GM23248 (cell line): ENCODE measurements at regions not wholly inside any gene's neighbourhood (a gene's known extent, or its start where the extent isn't known, plus 50 kb on each side); places are given as distances from the start of the nearest gene placed in this dataset.

Source experiments
- DNase-seq: peaks from one replicate; pipeline ENCODE4 v3.0.0-alpha.2; 2015
- H2AFZ ChIP-seq: fragments of 200-600 bp; sonication (generic); 2 replicates; pipeline ENCODE4 v1.6.1; 2016; ENCODE audit warnings: antibody characterized with exemption
- H3F3A ChIP-seq: fragments of 200-600 bp; sonication (generic); 2 replicates; pipeline ENCODE4 v1.6.1; 2016; ENCODE audit warnings: mild to moderate bottlenecking, antibody characterized with exemption, mixed run types; ENCODE audit not compliant: insufficient read depth
- H3K27ac ChIP-seq: fragments of 200-600 bp; sonication (generic); 2 replicates; pipeline ENCODE4 v1.5.1; 2016; ENCODE audit warnings: mild to moderate bottlenecking
- H3K27me3 ChIP-seq: fragments of 200-600 bp; sonication (generic); replicated peaks from 2 replicates; pipeline ENCODE4 v1.6.1; 2016; ENCODE audit warnings: mild to moderate bottlenecking; ENCODE audit not compliant: insufficient read depth
- H3K36me3 ChIP-seq: fragments of 200-600 bp; sonication (generic); 2 replicates; pipeline ENCODE4 v1.6.1; 2016; ENCODE audit warnings: low read depth, mild to moderate bottlenecking
- H3K4me1 ChIP-seq: fragments of 200-600 bp; sonication (generic); 2 replicates; pipeline ENCODE4 v1.6.1; 2016; ENCODE audit warnings: mild to moderate bottlenecking; ENCODE audit not compliant: insufficient read depth
- H3K4me2 ChIP-seq: fragments of 200-600 bp; sonication (generic); one replicate; pipeline ENCODE4 v1.6.1; 2016; ENCODE audit warnings: mild to moderate bottlenecking; ENCODE audit not compliant: unreplicated experiment
- H3K4me3 ChIP-seq: fragments of 200-600 bp; sonication (generic); 2 replicates; pipeline ENCODE4 v1.5.1; 2016; ENCODE audit warnings: mild to moderate bottlenecking
- H3K79me2 ChIP-seq: fragments of 200-600 bp; sonication (generic); 2 replicates; pipeline ENCODE4 v1.6.1; 2016; ENCODE audit warnings: mild to moderate bottlenecking; ENCODE audit not compliant: insufficient read depth
- H3K9ac ChIP-seq: fragments of 200-600 bp; sonication (generic); 2 replicates; pipeline ENCODE4 v1.6.1; 2016; ENCODE audit warnings: mild to moderate bottlenecking
- H3K9me2 ChIP-seq: fragments of 200-600 bp; sonication (generic); 2 replicates; pipeline ENCODE4 v1.6.1; 2016; ENCODE audit warnings: mixed run types, mild to moderate bottlenecking, moderate library complexity; ENCODE audit not compliant: insufficient read depth
- H3K9me3 ChIP-seq: fragments of 200-600 bp; sonication (generic); one replicate; pipeline ENCODE4 v1.6.1; 2017; ENCODE audit warnings: low read depth
- H4K20me1 ChIP-seq: fragments of 200-600 bp; sonication (generic); 2 replicates; pipeline ENCODE4 v1.6.0; 2016; ENCODE audit not compliant: insufficient read depth
- EZH2 ChIP-seq: fragments of 200-600 bp; sonication (generic); IDR thresholded peaks from 2 replicates; pipeline ENCODE4 v1.6.1; 2018; ENCODE audit warnings: antibody characterized with exemption, mild to moderate bottlenecking; ENCODE audit not compliant: insufficient read depth, poor library complexity, severe bottlenecking
- EZH2phosphoT487 ChIP-seq: fragments of 200-600 bp; sonication (generic); IDR thresholded peaks from 2 replicates; pipeline ENCODE4 v1.6.1; 2018; ENCODE audit warnings: antibody characterized with exemption, moderate library complexity, mild to moderate bottlenecking, low read depth; ENCODE audit not compliant: insufficient read depth
- WGBS, 2 experiments: methylation state at CpG; one replicate each; pipeline ENCODE4 v1.1.6; 2015 to 2017; ENCODE audit warnings: low lambda C conversion rate in 2 of 2, low coverage in 1 of 2; ENCODE audit errors: missing lambda C conversion rate in 2 of 2; 5-methylcytosine and 5-hydroxymethylcytosine counted together
- in situ Hi-C: fragments of 300-500 bp; cut with MboI; formaldehyde crosslinking; loops from 2 replicates; pipeline ENCODE4 v1.15.0; 2020

GRCh38 chr5:106380736-106381135, 1290.0 kb downstream of the EFNA5 start:
- Histone ChIP-seq H3K9ac (no peak overlapping the region), H3K27ac (no peak overlapping the region), H3K79me2 (no peaks in the 10 kb centered on the region), H3K9me2 (no peaks in the 10 kb centered on the region), H3K4me3 (no peak overlapping the region), H3K36me3 (no peaks in the 10 kb centered on the region), H2AFZ (no peak overlapping the region), H4K20me1 (no peaks in the 10 kb centered on the region), H3K4me1 (no peaks in the 10 kb centered on the region), H3F3A (no peaks in the 10 kb centered on the region), H3K9me3 (no peaks in the 10 kb centered on the region), H3K4me2 (no peak overlapping the region), H3K27me3 (peaks cover 31% of the 10 kb centered on the region; the same call in 1 of the 2 replicates)
- WGBS, 2 experiments = 18 to 50% methylated on average over 1 of the region's 1 CpG
- no peak for TF ChIP-seq EZH2phosphoT487
- no peak for TF ChIP-seq EZH2
- in situ Hi-C loops = no loop called here
- peak; percentile 25 for DNase-seq

DNA sequence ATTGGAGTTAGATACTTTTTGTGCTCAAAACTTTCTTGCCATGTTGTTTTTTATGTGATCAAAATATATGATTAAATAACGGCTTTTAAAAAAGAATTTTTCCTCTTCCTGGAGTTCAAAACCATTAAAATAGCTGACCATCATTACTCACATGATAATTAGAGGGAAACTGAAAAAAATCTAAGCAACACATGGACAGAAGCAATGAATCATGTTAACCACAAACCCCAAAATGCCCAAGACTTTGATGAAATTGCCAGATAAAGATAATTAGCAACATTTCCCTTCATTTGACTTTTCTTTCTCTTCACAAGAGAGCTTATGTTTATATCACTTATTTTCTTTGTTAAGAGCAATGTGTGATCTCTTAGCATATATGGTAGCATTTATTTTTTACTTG, 1294.2 kb downstream of the EFNA5 start:
- no peak overlapping the region for H3K4me3 ChIP-seq

DNA sequence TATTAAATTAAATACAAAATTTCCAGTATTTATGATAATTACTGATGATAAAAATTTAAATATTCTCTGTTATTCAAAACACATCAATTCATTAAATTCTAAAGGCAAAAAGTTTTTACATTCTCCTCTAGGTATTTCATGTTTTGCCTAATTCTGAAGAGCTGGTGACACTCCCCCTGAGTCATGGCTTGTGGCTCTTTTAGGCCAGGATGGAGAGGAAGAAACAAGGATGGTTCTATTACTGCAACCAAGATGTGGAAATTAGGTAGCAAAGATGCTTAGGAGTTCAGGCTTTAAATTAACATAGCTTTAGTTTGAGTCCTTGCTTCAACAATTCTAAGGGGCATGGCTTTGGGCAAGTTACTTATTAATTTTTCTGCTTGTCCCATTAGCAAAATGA, 1295.8 kb downstream of the EFNA5 start:
- Histone ChIP-seq H3K4me3 (no peak overlapping the region), H3K27me3 (peaks cover 26% of the 10 kb centered on the region; the same call in 1 of the 2 replicates), H3K36me3 (no peaks in the 10 kb centered on the region), H2AFZ (no peak overlapping the region), H3K9ac (no peak overlapping the region), H4K20me1 (no peaks in the 10 kb centered on the region), H3K79me2 (no peaks in the 10 kb centered on the region), H3K4me1 (no peaks in the 10 kb centered on the region), H3K9me2 (no peaks in the 10 kb centered on the region), H3F3A (no peaks in the 10 kb centered on the region), H3K4me2 (no peak overlapping the region), H3K27ac (no peak overlapping the region), H3K9me3 (no peaks in the 10 kb centered on the region)
- TF ChIP-seq EZH2phosphoT487 (no peak), EZH2 (no peak)
- DNase-seq = no peak
- in situ Hi-C loops = no loop called here

More for the DNA sequence above, 1294.2 kb downstream of the EFNA5 start:
- no peak overlapping the region for H3K4me2 ChIP-seq
- no peaks in the 10 kb centered on the region for H3K4me1 ChIP-seq
- 5% methylated on average over 1 of the region's 1 CpG for WGBS, 2 experiments
- H3K36me3 ChIP-seq = no peaks in the 10 kb centered on the region
- peak; percentile 2 for DNase-seq
- H3K9ac ChIP-seq = no peak overlapping the region
- H4K20me1 ChIP-seq = no peaks in the 10 kb centered on the region
- peaks cover 31% of the 10 kb centered on the region; the same call in 1 of the 2 replicates for H3K27me3 ChIP-seq
- H3K27ac ChIP-seq = no peak overlapping the region
- no peak for TF ChIP-seq EZH2
- 0 out of 2 replicates have a peak, but pooled peaks have one; percentile 48 for TF ChIP-seq EZH2phosphoT487
- H3K9me3 ChIP-seq = no peaks in the 10 kb centered on the region
- H3K79me2 ChIP-seq = no peaks in the 10 kb centered on the region
- in situ Hi-C loops = no loop called here
- H3F3A ChIP-seq = no peaks in the 10 kb centered on the region
- no peak overlapping the region for H2AFZ ChIP-seq
- no peaks in the 10 kb centered on the region for H3K9me2 ChIP-seq

DNA sequence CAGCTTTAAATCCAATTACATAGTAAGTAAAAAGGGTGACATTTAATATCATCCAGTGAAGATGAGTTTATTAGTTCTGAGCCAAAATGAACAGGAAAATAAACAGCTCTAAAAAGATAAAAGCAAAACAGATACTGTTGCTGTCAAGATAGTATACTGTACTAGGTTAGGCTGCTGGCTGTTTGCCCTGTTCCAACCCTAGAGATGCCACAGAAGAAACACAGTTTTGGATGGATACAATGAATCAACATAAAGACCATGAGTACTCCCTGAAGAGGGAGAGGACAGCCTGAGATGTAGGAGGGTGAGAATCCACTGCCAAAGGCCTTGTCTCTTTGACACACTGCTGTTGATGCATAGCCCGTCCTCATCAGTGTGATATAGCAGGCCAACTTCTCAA, 1302.7 kb downstream of the EFNA5 start:
- H3K4me1 ChIP-seq = no peaks in the 10 kb centered on the region
- H4K20me1 ChIP-seq = no peaks in the 10 kb centered on the region
- in situ Hi-C loops = no loop called here
- H3F3A ChIP-seq = no peaks in the 10 kb centered on the region
- H3K36me3 ChIP-seq = no peaks in the 10 kb centered on the region
- no peaks in the 10 kb centered on the region for H3K9me3 ChIP-seq
- no peak overlapping the region for H2AFZ ChIP-seq
- no peak for DNase-seq
- TF ChIP-seq EZH2phosphoT487 (no peak), EZH2 (no peak)
- H3K9me2 ChIP-seq = no peaks in the 10 kb centered on the region
- H3K4me3 ChIP-seq = no peak overlapping the region
- 26 to 38% methylated on average over 1 of the region's 1 CpG for WGBS, 2 experiments
- no peaks in the 10 kb centered on the region; the same call in 1 of the 2 replicates for H3K27me3 ChIP-seq
- no peak overlapping the region for H3K4me2 ChIP-seq
- no peak overlapping the region for H3K9ac ChIP-seq
- no peak overlapping the region for H3K27ac ChIP-seq
- no peaks in the 10 kb centered on the region for H3K79me2 ChIP-seq

- DNase-seq = no peak
- H4K20me1 ChIP-seq = no peaks in the 10 kb centered on the region
- no peak overlapping the region for H3K9ac ChIP-seq
- no peak for TF ChIP-seq EZH2phosphoT487
- no peak overlapping the region for H2AFZ ChIP-seq
- H3K9me3 ChIP-seq = no peaks in the 10 kb centered on the region
- no peak overlapping the region for H3K4me3 ChIP-seq
- H3K4me1 ChIP-seq = no peaks in the 10 kb centered on the region
- no peak overlapping the region for H3K4me2 ChIP-seq
- no peaks in the 10 kb centered on the region for H3F3A ChIP-seq
- WGBS, 2 experiments = 48 to 56% methylated on average over 1 of the region's 1 CpG
- H3K36me3 ChIP-seq = no peaks in the 10 kb centered on the region
- H3K27ac ChIP-seq = no peak overlapping the region
- H3K9me2 ChIP-seq = no peaks in the 10 kb centered on the region
- no peaks in the 10 kb centered on the region for H3K79me2 ChIP-seq
- in situ Hi-C loops = no loop called here
- no peaks in the 10 kb centered on the region; the same call in 1 of the 2 replicates for H3K27me3 ChIP-seq
These were observed 1303.5 kb downstream of the EFNA5 start for GRCh38 chr5:106367281-106367680.
